GM19324 (cell line): ENCODE measurements at regions not wholly inside any gene's neighbourhood (a gene's known extent, or its start where the extent isn't known, plus 50 kb on each side); places are given as distances from the start of the nearest gene placed in this dataset.

Source experiments
- ATAC-seq: cut with Tn5 transposase; IDR thresholded peaks from one replicate; pipeline ENCODE4 v1.9.1; 2021; ENCODE audit warnings: mild to moderate bottlenecking, moderate library complexity; ENCODE audit not compliant: unreplicated experiment, low FRiP score

DNA sequence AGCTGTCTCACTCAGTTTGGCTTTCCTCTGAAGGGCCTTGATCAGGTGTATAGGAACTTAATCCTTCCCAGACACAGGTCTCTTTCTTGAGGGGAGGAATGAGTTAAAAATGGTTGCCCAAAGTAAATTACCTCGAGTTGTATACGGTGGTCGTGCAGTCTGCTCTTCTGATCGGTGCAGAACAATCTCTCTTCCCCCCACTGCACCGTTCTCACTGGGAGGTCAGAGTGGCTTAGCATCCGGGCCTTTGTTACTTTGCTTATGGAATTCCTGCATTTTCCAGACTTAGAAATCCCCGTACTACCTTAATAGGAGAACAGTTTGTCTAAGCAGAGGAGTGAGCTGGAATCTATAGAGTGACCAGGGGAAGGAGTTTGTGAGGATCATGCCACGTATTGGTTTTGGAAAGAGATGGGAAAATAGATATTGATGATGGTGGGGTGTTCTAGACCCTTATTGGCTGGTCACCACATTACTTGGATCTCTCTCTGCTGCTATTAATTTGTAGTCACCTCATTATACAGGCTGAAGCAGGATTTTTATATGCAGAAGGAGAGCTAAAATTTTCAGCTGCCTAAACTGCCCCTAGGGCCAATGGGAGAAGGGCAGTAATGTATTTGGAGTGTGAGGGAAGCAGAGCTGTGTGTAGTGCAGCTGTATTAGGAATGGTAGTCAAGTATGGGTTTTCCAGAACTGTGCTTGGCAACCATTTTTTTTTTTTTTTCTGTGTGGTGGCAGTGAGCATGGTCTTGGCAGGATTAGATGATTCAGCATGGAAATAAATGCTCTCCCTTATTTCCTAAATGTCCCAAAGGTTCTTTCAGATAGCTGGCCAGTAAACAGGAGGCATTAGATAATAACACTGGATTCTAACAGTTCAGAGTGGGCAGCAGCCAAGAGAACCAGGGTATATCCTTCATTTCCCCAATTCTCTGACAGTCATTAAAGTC lies 81.5 kb downstream of the NDUFS5 start:
- no peak for ATAC-seq

DNA sequence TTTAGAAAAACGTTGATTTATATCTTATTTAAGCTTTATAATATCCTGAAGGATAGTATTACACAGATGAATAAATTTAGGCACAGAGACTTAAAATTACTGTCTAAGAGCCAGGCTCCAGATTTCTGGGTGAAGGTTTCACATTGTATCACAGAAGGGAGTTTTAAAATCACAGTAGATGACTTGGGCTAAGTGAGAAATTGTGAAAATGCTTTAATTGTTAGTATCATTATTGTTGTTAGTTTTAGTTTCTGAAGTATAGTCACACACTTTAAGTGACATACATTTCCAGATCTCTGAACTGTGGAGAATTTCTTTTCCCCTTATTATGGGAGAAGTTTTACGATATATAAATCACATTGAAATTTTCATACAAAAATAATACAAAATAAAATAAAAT lies 83.5 kb downstream of the NDUFS5 start:
- ATAC-seq: no peak

- ATAC-seq: no peak
Observed at GRCh38 chr1:39110325-39110851, 84.2 kb downstream of the NDUFS5 start.

- no peak for ATAC-seq
Observed at GRCh38 chr1:39110882-39111281, 84.7 kb downstream of the NDUFS5 start.

DNA sequence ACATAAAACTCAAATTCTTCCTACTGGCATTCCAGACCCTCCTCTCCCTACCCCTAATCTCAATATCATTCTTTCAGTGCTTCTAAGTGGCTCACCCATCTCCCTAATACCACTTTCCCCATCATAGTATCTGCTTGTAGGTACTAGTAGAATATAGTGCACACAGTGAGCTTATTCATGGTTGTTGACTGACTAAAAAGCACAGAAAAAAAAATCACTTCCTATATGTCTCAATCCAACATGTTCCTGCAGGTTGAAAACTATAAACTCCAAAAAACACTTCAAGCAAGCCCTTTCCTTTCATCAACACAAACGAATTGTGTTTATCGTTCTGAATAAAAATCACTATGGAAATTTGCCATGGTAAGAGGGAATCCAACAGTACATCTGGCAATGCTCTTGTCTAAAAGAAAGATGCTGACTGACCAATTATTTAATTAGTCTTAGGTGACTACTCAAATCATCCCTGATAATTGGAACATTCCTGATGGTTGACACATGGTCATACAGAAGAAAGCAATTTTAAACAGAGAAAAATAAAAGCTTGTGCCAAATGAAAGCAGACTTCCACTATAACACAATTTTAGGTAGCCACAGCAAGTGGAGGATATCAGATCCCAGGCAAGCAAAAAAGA lies 87.1 kb downstream of the NDUFS5 start:
- no peak for ATAC-seq

- no peak for ATAC-seq
Observed at GRCh38 chr1:39115271-39116110, 89.0 kb upstream of the MACF1 start.

DNA sequence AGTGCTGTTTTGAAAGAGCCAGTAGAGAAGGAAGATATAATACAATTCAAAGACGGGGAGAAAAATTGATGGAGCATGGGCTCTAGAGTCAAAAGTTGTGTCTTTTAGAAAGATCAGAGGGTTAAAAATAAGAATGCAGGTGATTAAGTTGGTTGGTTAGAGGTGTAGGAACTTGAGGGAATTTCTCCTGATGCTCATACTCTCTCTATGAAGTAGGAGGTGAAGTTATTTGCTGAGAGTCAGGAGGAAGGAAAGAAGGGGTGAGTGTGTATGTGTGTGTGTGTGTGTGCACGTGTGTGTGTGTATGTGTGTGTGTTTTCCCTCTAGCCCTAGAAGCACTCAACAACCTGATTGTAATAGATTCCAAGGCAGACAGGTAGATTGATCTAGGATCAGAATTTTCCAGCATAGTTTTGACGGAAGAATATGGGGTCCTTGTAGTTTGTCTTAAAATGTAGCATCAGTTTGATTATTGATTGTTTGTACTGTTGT lies 88.3 kb upstream of the MACF1 start:
- ATAC-seq: no peak

- no peak for ATAC-seq
Observed at GRCh38 chr1:39116860-39117728, 87.4 kb upstream of the MACF1 start.

DNA sequence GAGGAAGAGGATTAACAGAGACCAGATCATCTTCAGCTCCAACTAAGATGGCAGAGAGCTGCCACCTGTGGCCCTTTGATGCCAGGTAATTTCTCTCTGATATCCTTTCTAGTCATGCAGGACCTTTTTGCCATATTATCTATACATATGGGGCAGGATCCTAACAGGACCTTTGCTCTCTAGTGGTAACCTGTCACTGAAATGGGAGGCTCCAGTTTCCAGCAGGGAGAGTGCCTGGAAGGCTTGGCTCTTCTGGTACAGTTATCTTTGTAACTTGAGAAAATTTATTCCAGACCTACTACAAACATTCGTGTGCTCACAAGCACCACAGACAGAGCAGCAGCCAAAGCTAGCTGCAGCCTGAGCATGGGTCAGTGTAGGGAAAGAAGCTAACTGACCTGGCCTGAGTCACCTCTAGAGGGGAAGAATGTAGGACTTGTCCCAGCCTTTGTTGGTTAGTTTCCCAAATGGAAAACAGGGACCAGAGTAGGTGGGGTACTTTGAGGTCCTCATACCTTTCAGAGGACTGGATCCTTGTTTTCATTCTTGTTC lies 86.5 kb upstream of the MACF1 start:
- ATAC-seq: no peak

- no peak for ATAC-seq
Observed at GRCh38 chr1:39122056-39122455, 82.4 kb upstream of the MACF1 start.

- ATAC-seq: no peak
Observed at GRCh38 chr1:39124282-39124681, 80.2 kb upstream of the MACF1 start.

- no peak for ATAC-seq
Observed at GRCh38 chr1:39127513-39127912, 77.0 kb upstream of the MACF1 start.

GRCh38 chr1:39128126-39128525 lies 76.4 kb upstream of the MACF1 start:
- no peak for ATAC-seq

- ATAC-seq: no peak
Observed at GRCh38 chr1:39128959-39129358, 75.5 kb upstream of the MACF1 start.

DNA sequence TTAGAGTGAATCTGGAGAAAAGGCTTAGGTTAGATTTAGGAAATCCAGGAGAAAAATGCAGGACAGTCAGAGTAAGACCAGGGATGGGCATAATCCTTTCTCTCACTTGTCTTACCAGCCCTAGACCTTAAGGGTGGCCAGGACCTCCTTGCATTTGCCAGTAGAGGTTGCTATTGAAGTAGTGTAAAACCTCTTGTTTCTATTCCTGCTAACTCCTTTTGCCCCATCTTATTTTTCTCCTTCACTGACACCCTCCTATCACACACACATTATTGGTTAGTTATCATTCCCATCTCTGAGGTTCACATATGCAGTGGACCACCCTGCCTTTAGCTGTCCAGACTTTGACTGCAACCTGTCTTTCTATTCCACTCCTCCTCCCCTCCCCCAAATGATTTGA lies 75.0 kb upstream of the MACF1 start:
- no peak for ATAC-seq

DNA sequence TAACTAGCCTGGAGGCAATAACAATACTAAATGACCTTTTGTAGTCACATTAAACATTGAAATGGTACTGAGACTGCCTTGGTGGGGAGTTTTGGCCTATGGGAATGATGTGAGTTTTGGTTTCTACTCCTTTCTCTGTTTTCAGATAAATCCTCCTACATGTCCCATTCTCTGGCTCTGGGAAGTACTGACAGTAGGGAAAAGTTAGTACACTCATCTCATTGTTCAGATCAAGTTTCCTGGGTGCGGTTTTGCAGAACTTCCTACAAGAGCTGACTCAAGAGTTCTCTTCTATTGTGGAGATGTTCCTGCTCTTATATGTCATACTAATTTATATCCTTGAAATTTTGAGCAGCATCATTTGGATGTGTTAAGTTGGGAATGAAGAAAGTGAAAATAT lies 74.2 kb upstream of the MACF1 start:
- ATAC-seq: no peak

DNA sequence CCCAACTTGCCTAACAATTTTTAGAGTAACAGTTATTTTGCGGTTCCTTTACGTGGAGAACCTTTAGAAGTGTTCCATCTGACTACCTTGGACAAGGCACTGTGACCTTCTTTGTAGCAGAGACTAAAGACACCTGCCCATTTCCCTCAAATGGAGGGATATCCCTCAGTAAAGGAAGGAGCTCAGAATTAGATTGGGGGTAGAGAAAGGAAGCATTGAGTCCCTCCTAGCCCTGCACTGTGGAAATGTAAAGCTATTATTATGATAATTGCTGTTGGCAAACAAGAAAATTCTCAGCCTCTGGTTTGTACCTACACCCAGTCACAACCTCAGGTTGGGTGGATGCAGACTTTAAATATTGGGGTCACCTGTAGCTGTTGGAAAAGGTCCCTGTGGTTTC lies 72.6 kb upstream of the MACF1 start:
- no peak for ATAC-seq

GRCh38 chr1:39132505-39133339 lies 71.8 kb upstream of the MACF1 start:
- ATAC-seq: no peak

DNA sequence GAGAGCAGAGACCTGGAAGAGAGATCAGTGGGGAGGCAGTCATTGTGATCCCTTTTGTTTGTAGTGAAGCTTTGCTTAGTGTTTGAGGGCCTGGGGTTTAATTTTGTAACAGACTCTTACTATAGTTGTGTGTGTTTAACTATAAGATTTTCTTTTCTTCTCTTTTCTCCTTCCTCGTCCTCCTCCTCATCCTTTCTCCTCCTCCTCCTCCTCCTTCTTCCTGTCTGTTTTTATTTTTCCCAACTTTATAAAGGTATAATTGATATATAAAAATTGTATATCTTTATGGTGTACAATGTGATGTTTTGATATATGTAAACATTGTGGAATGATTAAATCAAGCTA lies 71.2 kb upstream of the MACF1 start:
- ATAC-seq: no peak
